Brain microvascular endothelial cell (primary cell): ENCODE measurements at regions not wholly inside any gene's neighbourhood (a gene's known extent, or its start where the extent isn't known, plus 50 kb on each side); places are given as distances from the start of the nearest gene placed in this dataset.

Experiments used
- DNase-seq: peaks from one replicate; pipeline ENCODE4 v3.0.0-alpha.2; 2020
- H3K27ac ChIP-seq: fragments of 250-450 bp; sonication (Bioruptor Pico); 2 replicates; pipeline ENCODE4 v1.5.1; 2020; ENCODE audit warnings: mild to moderate bottlenecking, moderate library complexity
- H3K27me3 ChIP-seq: fragments of 250-450 bp; sonication (Bioruptor Pico); replicated peaks from 2 replicates; pipeline ENCODE4 v1.5.1; 2020; ENCODE audit warnings: mild to moderate bottlenecking
- H3K36me3 ChIP-seq: fragments of 250-450 bp; sonication (Bioruptor Pico); replicated peaks from 2 replicates; pipeline ENCODE4 v1.5.1; 2020; ENCODE audit warnings: mild to moderate bottlenecking
- H3K4me3 ChIP-seq: 2 replicates; pipeline ENCODE4 v1.5.1; 2011; ENCODE audit warnings: low read depth, mild to moderate bottlenecking, control low read depth, low read length, moderate library complexity
- in situ Hi-C: cut with HindIII; loops from 2 replicates; pipeline ENCODE4 v1.10.0; 2017; ENCODE audit warnings: low sequenced_read_pairs, low pct_ligation_motif_present
- TF ChIP-seq, protein P1 (sequence below): IDR thresholded peaks from 2 replicates; pipeline ENCODE4 v1.5.1; 2011; ENCODE audit warnings: low read depth, mild to moderate bottlenecking, moderate library complexity, low read length, control low read depth, inconsistent platforms; ENCODE audit errors: missing control alignments

DNA sequence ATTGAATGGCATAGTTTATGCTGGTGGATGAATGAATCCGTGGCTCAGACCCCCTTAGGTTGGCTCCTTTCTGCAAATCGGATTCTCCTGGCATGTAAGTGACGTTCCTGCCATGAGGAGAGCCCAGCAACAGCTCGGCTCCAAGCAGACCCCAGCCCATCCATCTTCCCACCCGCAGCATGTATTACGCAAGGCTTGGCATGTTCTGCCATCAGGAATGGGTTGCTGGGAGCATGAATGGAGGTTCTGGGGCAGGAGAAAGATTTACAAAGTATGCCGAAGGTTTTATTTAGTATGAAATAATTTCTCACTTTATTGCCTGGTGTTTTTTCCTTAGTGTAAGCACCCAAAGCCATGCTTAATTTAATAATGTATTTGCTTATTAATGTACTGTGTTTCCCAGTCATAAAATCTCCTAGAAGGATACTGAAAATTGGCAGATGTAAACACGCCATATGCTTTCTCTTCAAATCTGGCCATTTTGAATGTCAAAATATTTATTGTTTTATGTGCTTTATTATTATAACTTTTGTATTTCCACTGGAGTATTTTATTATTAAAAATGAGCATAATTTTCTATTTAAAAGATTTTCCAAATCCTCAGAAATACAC is 128.5 kb downstream of the ACKR3 start:
- Histone ChIP-seq H3K27ac (no peak overlapping the region), H3K4me3 (no peak overlapping the region), H3K36me3 (no peaks in the 10 kb centered on the region), H3K27me3 (no peaks in the 10 kb centered on the region)
- in situ Hi-C loops = no loop called here
- no peak for DNase-seq
- TF ChIP-seq, protein P1, sequence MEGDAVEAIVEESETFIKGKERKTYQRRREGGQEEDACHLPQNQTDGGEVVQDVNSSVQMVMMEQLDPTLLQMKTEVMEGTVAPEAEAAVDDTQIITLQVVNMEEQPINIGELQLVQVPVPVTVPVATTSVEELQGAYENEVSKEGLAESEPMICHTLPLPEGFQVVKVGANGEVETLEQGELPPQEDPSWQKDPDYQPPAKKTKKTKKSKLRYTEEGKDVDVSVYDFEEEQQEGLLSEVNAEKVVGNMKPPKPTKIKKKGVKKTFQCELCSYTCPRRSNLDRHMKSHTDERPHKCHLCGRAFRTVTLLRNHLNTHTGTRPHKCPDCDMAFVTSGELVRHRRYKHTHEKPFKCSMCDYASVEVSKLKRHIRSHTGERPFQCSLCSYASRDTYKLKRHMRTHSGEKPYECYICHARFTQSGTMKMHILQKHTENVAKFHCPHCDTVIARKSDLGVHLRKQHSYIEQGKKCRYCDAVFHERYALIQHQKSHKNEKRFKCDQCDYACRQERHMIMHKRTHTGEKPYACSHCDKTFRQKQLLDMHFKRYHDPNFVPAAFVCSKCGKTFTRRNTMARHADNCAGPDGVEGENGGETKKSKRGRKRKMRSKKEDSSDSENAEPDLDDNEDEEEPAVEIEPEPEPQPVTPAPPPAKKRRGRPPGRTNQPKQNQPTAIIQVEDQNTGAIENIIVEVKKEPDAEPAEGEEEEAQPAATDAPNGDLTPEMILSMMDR = no peak

DNA sequence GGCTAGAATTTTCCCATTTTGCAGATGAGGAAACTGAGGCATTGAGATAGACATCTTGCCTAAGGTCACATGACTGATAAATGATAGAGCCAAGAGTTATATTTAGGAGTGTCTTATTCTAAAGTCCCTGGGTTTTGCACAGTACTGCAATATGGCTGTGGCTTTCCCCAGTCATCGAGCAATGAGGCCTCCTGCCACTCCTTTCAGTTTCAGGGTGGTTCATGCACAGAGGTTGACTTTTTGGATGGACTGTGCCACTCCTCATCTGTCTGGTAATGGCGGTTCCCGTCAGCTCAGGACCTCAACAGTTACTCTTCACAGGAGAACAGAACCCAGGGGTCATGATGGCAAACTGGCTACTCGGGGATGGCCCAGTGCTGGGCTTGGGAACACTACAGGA is 131.1 kb downstream of the ACKR3 start:
- TF ChIP-seq, protein P1 = no peak
- H3K4me3 ChIP-seq = no peak overlapping the region
- in situ Hi-C loops = no loop called here
- no peak overlapping the region for H3K27ac ChIP-seq
- H3K36me3 ChIP-seq = no peaks in the 10 kb centered on the region
- no peak for DNase-seq
- no peaks in the 10 kb centered on the region for H3K27me3 ChIP-seq

DNA sequence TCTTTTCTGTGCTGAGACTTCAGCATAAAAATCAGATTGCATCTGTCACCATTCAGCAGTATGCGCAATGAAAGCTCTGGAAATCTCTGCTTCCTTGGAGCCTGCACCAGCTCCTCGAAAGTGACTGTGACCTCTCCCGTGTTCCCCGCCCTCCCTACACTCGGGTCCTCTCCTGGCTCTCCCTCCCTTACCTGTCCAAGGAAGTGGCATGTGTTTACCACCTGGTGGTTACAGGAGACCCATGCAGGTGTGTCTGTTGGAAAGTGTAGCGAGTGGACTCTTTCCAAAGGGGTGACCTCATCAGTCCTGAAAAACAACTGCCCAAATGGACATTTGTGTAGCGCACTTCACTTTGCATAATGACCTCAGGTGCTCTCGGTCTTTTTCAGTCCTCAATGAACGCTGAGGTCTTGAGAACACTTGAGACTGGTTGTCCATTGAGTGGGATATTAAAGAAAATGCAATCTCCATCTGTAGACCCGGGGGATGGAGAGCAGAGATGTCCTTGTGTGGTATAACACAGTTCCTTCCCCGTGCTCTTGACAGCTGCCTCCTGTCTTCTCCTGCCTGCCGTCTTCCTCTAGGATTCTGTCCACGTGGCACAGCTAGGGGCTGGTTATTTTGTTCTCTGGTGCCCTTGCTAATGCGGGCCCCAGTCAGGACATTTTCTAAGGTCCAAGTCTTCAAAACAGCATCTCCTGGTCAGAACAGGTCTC is 133.2 kb downstream of the ACKR3 start:
- TF ChIP-seq, protein P1 = no peak
- H3K27me3 ChIP-seq = no peaks in the 10 kb centered on the region
- H3K4me3 ChIP-seq = no peak overlapping the region
- no peak for DNase-seq
- H3K27ac ChIP-seq = no peak overlapping the region
- in situ Hi-C loops = no loop called here
- H3K36me3 ChIP-seq = no peaks in the 10 kb centered on the region

DNA sequence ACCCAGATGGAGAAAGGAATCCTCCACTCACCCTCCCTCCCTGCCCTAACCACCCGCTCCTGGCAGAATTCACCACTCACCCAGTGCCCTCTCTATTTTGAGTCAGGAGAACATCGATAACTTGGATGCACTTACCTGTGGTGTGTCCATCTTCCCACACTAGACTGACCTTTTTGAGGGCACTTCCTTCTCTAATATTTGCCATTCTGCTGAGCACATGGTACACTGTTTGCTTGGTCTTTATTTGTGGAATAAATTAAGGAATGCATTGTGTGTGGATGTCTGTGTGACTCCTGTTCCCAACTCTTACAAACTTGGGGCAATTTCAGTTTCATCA is 133.7 kb downstream of the ACKR3 start:
- H3K4me3 ChIP-seq = no peak overlapping the region
- TF ChIP-seq, protein P1 = no peak
- no peaks in the 10 kb centered on the region for H3K36me3 ChIP-seq
- in situ Hi-C loops = no loop called here
- no peaks in the 10 kb centered on the region for H3K27me3 ChIP-seq
- no peak for DNase-seq
- H3K27ac ChIP-seq = no peak overlapping the region

DNA sequence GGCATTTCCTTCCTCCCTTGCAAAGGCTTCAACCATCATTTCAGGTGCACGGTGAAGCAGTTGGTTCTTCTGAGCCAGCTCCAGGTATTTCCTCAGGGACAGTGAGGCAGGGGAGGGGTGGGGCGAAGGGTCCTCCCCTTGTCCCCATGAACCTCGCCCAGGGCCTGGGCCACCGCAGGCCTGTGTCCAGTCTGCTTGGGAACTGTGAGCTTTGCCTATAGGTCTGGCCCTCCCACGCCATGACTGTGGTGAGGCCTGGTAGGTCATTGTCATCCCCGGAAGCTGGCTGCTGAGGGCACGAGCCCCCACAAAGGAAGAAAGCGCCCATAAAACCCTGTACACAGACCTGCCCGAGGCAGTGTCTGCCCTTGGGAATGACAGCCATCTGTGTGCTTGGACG is 134.3 kb downstream of the ACKR3 start:
- in situ Hi-C loops = no loop called here
- TF ChIP-seq, protein P1 = no peak
- Histone ChIP-seq H3K27me3 (no peaks in the 10 kb centered on the region), H3K27ac (no peak overlapping the region), H3K4me3 (no peak overlapping the region), H3K36me3 (no peaks in the 10 kb centered on the region)
- DNase-seq = no peak

DNA sequence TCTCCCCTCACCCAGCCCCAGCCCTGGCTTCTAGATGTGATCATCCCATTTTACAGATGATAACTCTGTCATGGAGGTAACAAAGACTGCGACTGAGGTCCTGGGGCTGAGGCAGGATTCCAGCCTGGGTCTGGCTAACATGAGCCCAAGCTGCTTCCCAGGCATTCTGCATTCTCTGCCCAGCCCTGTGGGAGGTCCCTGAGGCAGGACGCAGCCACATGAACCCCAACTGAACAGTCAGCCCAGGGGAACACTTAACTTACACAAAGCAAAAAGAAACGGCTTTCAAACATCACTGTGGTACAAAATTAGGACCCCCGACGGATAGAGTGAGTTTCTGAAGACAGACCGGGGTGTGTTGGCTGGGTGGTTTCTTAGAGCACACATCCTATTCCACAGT is 135.3 kb downstream of the ACKR3 start:
- H3K4me3 ChIP-seq = no peak overlapping the region
- TF ChIP-seq, protein P1 = no peak
- no peak overlapping the region for H3K27ac ChIP-seq
- H3K27me3 ChIP-seq = no peaks in the 10 kb centered on the region
- no peak for DNase-seq
- in situ Hi-C loops = no loop called here
- no peaks in the 10 kb centered on the region for H3K36me3 ChIP-seq
